ENCODE measurements at regions not wholly inside any gene's neighbourhood (a gene's known extent, or its start where the extent isn't known, plus 50 kb on each side); places are given as distances from the start of the nearest gene placed in this dataset.

DNA sequence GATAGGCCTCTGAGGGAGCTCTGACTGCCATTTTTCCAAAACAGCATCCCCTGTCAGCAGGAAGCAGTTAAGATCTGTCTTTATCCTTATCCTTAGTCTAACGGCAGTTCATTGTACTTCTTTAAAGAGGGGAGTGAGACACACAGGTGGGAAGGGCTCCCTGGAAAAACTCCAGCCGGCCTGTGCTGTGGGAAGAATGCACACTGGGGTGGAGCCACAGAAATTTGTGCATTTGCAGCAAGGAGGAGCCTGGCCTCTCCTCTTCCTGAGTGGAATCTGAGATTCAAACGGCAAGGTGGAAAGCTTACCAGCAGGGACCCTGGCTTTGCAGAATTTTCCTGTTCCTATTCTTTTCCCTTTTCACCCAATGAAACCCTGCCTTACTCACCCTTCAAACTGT, 1209.4 kb downstream of the ROBO2 start:
- no TSS peak for BruUV-seq (replicated peaks)
- intact Hi-C loops (cut with micrococcal nuclease): no loop called here
- CTCF ChIA-PET: no interaction called here

More for the DNA sequence above, 1209.4 kb downstream of the ROBO2 start:
- H3K4me1 ChIP-seq (ENCODE audit: control insufficient read depth, extremely low read depth, insufficient read depth, low read length): no peaks in the 10 kb centered on the region
- no peak overlapping the region for H3K9ac ChIP-seq (replicated peaks; ENCODE audit: extremely low read depth, insufficient read depth, low read length)
- no peak overlapping the region for H3K27ac ChIP-seq (ENCODE audit: insufficient read depth, low read depth, low read length)
- H3K36me3 ChIP-seq (ENCODE audit: control insufficient read depth in 2 of 2, extremely low read depth in 1 of 2, insufficient read depth in 2 of 2, low read length in 2 of 2): no peaks in the 10 kb centered on the region
- H3K4me2 ChIP-seq (ENCODE audit: insufficient read depth, low read length): no peak overlapping the region
- TF ChIP-seq POLR2A (IDR thresholded peaks at IDR 0.05; ENCODE audit: low read depth, low read length) (no peak), FOS (IDR thresholded peaks at IDR 0.05; ENCODE audit: borderline replicate concordance, insufficient read depth, low read length) (no peak), POLR2AphosphoS5 (IDR thresholded peaks at IDR 0.05; ENCODE audit: insufficient read depth, low read depth, low read length) (no peak), MYC (IDR thresholded peaks at IDR 0.05; ENCODE audit: low read depth, low read length) (no peak), JUN (IDR thresholded peaks at IDR 0.05; ENCODE audit: borderline replicate concordance, insufficient read depth, insufficient read length, low read depth) (no peak), GATA2 (IDR thresholded peaks at IDR 0.05; ENCODE audit: insufficient read depth, insufficient read length, low read depth, low read length) (no peak), EZH2 (IDR thresholded peaks at IDR 0.05; ENCODE audit: borderline replicate concordance, low read depth, low read length, severe bottlenecking) (no peak)
- TF ChIP-seq, protein P1, sequence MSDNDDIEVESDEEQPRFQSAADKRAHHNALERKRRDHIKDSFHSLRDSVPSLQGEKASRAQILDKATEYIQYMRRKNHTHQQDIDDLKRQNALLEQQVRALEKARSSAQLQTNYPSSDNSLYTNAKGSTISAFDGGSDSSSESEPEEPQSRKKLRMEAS (IDR thresholded peaks at IDR 0.05; ENCODE audit: insufficient read depth, insufficient read length): no peak
- TF ChIP-seq, protein P2, sequence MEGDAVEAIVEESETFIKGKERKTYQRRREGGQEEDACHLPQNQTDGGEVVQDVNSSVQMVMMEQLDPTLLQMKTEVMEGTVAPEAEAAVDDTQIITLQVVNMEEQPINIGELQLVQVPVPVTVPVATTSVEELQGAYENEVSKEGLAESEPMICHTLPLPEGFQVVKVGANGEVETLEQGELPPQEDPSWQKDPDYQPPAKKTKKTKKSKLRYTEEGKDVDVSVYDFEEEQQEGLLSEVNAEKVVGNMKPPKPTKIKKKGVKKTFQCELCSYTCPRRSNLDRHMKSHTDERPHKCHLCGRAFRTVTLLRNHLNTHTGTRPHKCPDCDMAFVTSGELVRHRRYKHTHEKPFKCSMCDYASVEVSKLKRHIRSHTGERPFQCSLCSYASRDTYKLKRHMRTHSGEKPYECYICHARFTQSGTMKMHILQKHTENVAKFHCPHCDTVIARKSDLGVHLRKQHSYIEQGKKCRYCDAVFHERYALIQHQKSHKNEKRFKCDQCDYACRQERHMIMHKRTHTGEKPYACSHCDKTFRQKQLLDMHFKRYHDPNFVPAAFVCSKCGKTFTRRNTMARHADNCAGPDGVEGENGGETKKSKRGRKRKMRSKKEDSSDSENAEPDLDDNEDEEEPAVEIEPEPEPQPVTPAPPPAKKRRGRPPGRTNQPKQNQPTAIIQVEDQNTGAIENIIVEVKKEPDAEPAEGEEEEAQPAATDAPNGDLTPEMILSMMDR (IDR thresholded peaks at IDR 0.05; ENCODE audit: extremely low read depth in 1 of 2, insufficient read depth in 1 of 2, low read depth in 1 of 2, low read length in 2 of 2): no peak
- no peaks in the 10 kb centered on the region for H3K27me3 ChIP-seq (ENCODE audit: control insufficient read depth in 2 of 2, insufficient read depth in 2 of 2, low read length in 2 of 2)
- H3K9me3 ChIP-seq (replicated peaks; ENCODE audit: control insufficient read depth, insufficient read depth, low read length): no peaks in the 10 kb centered on the region
- POLR2A ChIA-PET: no interaction called here
- DNase-seq (ENCODE audit: low read depth, low spot score): no peak
- FAIRE-seq: no peak
- peaks cover 2% of the 10 kb centered on the region for H3K9me1 ChIP-seq (replicated peaks; ENCODE audit: control insufficient read depth, extremely low read depth, insufficient read depth, low read length)
- no peaks in the 10 kb centered on the region for H3K79me2 ChIP-seq (ENCODE audit: control insufficient read depth, insufficient read depth, low read length)
- H4K20me1 ChIP-seq (replicated peaks; ENCODE audit: control insufficient read depth, extremely low read depth, insufficient read depth, low read length): no peaks in the 10 kb centered on the region
- H2AFZ ChIP-seq (ENCODE audit: low read depth, low read length): no peak overlapping the region
- dilution Hi-C loops (cut with MboI; ENCODE audit: extremely low pct_ligation_motif_present, low sequenced_read_pairs): no loop called here
- H3K4me3 ChIP-seq (replicated peaks in 1 of 3; ENCODE audit: insufficient read depth in 1 of 3, low read depth in 1 of 3, low read length in 3 of 3): no peak overlapping the region

Measured in endothelial cell of umbilical vein (primary cell).